ENCODE measurements at regions not wholly inside any gene's neighbourhood (a gene's known extent, or its start where the extent isn't known, plus 50 kb on each side); places are given as distances from the start of the nearest gene placed in this dataset.

GRCh38 chr1:56355422-56355821, 223.9 kb downstream of the PLPP3 start:
- WGBS, 2 experiments (ENCODE audit: extremely low coverage in 1 of 2, insufficient coverage in 1 of 2, insufficient read length in 1 of 2, insufficient replicate concordance in 2 of 2, low coverage in 1 of 2, low lambda C conversion rate in 2 of 2, missing lambda C conversion rate in 1 of 2), result 88% methylated on average over 1 of the region's 1 CpG; no CpG with 5 or more reads in 1 of the 2 experiments
- H2BK120ac ChIP-seq (replicated peaks; ENCODE audit: low read depth, low read length), result no peak overlapping the region
- no peaks in the 10 kb centered on the region for H3K36me3 ChIP-seq (ENCODE audit: control insufficient read depth in 2 of 4, insufficient read depth in 4 of 4, low read length in 3 of 4)
- H2AFZ ChIP-seq (ENCODE audit: low read length), result no peak overlapping the region
- H2AK5ac ChIP-seq (ENCODE audit: low read depth, low read length), result no peak overlapping the region
- DNase-seq (ENCODE audit: low read depth in 1 of 2, low spot score in 2 of 2) (no peak), FAIRE-seq (no peak)
- ChIA-PET CTCF (ENCODE audit: partially characterized antibody) (no interaction called here), POLR2A (ENCODE audit: partially characterized antibody) (no interaction called here)
- no peak overlapping the region for H2BK5ac ChIP-seq (ENCODE audit: low read depth, low read length)
- no peaks in the 10 kb centered on the region for H3K27me3 ChIP-seq (replicated peaks in 1 of 4; ENCODE audit: control insufficient read depth in 3 of 4, extremely low read depth in 1 of 4, insufficient read depth in 3 of 4, low read length in 3 of 4)
- H4K91ac ChIP-seq (replicated peaks; ENCODE audit: insufficient read length, low read length), result no peak overlapping the region
- H3K23me2 ChIP-seq (ENCODE audit: low read depth, low read length), result no peaks in the 10 kb centered on the region
- H4K5ac ChIP-seq (ENCODE audit: insufficient read length, low read depth, low read length), result no peak overlapping the region
- H3K56ac ChIP-seq (replicated peaks; ENCODE audit: insufficient read length, low read depth, low read length), result no peak overlapping the region
- H2BK15ac ChIP-seq (ENCODE audit: low read length), result no peak overlapping the region
- H2BK20ac ChIP-seq (ENCODE audit: low read length), result no peak overlapping the region
- no peak overlapping the region for H3K4ac ChIP-seq (replicated peaks; ENCODE audit: insufficient read length, low read depth, low read length)
- H4K20me1 ChIP-seq (replicated peaks in 1 of 2; ENCODE audit: control insufficient read depth in 1 of 2, insufficient read depth in 2 of 2, low read length in 2 of 2), result no peaks in the 10 kb centered on the region
- no peak overlapping the region for H3K14ac ChIP-seq (ENCODE audit: insufficient read length)
- no peak overlapping the region for H3K18ac ChIP-seq (ENCODE audit: extremely low read depth, low read length)
- H3K27ac ChIP-seq (ENCODE audit: low read depth, low read length), result no peak overlapping the region
- no peaks in the 10 kb centered on the region for H3K79me1 ChIP-seq (ENCODE audit: low read depth, low read length)
- H3K79me2 ChIP-seq (ENCODE audit: control insufficient read depth in 1 of 2, insufficient read depth in 2 of 2, low read length in 2 of 2), result no peaks in the 10 kb centered on the region
- H3K9ac ChIP-seq (replicated peaks in 1 of 4; ENCODE audit: extremely low read depth in 1 of 4, low read depth in 3 of 4, low read length in 3 of 4), result no peak overlapping the region
- no peak overlapping the region for H3K4me3 ChIP-seq (ENCODE audit: extremely low read depth in 1 of 4, insufficient read depth in 2 of 4, low read depth in 3 of 4, low read length in 4 of 4)
- H3K9me3 ChIP-seq (ENCODE audit: insufficient read depth in 2 of 2, low read depth in 1 of 2, low read length in 1 of 2), result no peaks in the 10 kb centered on the region
- no peak overlapping the region for H3K4me2 ChIP-seq (ENCODE audit: insufficient read depth in 1 of 2, low read depth in 2 of 2, low read length in 2 of 2)
- no peaks in the 10 kb centered on the region for H3K4me1 ChIP-seq (replicated peaks in 1 of 4; ENCODE audit: control insufficient read depth in 3 of 4, insufficient read depth in 4 of 4, low read length in 3 of 4)
- H4K8ac ChIP-seq (ENCODE audit: extremely low read depth, insufficient read depth, low read length), result no peak overlapping the region
- H3K23ac ChIP-seq (ENCODE audit: insufficient read length), result no peak overlapping the region
- no peak overlapping the region for H2BK12ac ChIP-seq (ENCODE audit: low read depth, low read length)
- TF ChIP-seq TAF1 (IDR thresholded peaks at IDR 0.05; ENCODE audit: low read depth, low read length), result no peak
- TF ChIP-seq EZH2 (IDR thresholded peaks at IDR 0.05; ENCODE audit: low read depth, low read length, severe bottlenecking), result no peak
- no peak for TF ChIP-seq NANOG (IDR thresholded peaks at IDR 0.05; ENCODE audit: insufficient read depth, low read depth, low read length, poor library complexity, severe bottlenecking)
- TF ChIP-seq BRCA1 (IDR thresholded peaks at IDR 0.05; ENCODE audit: low read depth, low read length), result no peak
- no peak for TF ChIP-seq SUZ12 (IDR thresholded peaks at IDR 0.05; ENCODE audit: low read length)
- TF ChIP-seq MAFK (IDR thresholded peaks at IDR 0.05; ENCODE audit: low read depth, low read length), result no peak
- no peak for TF ChIP-seq CREB1 (IDR thresholded peaks at IDR 0.05)
- TF ChIP-seq SP2 (IDR thresholded peaks at IDR 0.05; ENCODE audit: low read length), result no peak
- TF ChIP-seq SAP30 (IDR thresholded peaks at IDR 0.05; ENCODE audit: insufficient read depth, insufficient replicate concordance, low read length), result no peak
- TF ChIP-seq CTCF (IDR thresholded peaks at IDR 0.05; ENCODE audit: control extremely low read depth in 1 of 3, insufficient read depth in 1 of 3, low read depth in 1 of 3, low read length in 3 of 3), result no peak
- TF ChIP-seq SIN3A (conservative IDR thresholded peaks at IDR 0.05 in 1 of 2, IDR thresholded peaks at IDR 0.05 in 1 of 2; ENCODE audit: low read depth in 1 of 2, low read length in 2 of 2), result no peak
- no peak for TF ChIP-seq RBBP5 (IDR thresholded peaks at IDR 0.05; ENCODE audit: borderline replicate concordance, low read depth, low read length)
- no peak for TF ChIP-seq KDM1A (IDR thresholded peaks at IDR 0.05; ENCODE audit: borderline replicate concordance, low read length)
